Testis (tissue), 2 donors: ENCODE measurements at regions not wholly inside any gene's neighbourhood (a gene's known extent, or its start where the extent isn't known, plus 50 kb on each side); places are given as distances from the start of the nearest gene placed in this dataset.

Experiments used
- POLR2A ChIP-seq: fragments of 450-650 bp; IDR thresholded peaks from one replicate; pipeline ENCODE4 v1.6.1; 2017; ENCODE audit warnings: antibody characterized with exemption, mild to moderate bottlenecking, moderate library complexity
- TF ChIP-seq, protein P1 (sequence below), 3 experiments: fragments of 450-650 bp in 2 of 3; fragments of 200-600 bp in 1 of 3; sonication (generic) in 1 of 3; IDR thresholded peaks; one replicate each; pipeline ENCODE4 v1.5.1; 2016 to 2019; ENCODE audit warnings: antibody characterized with exemption in 3 of 3, mild to moderate bottlenecking in 2 of 3, moderate library complexity in 1 of 3

GRCh38 chr1:232377494-232377770 lies 252.5 kb downstream of the SIPA1L2 start:
- TF ChIP-seq, protein P1, sequence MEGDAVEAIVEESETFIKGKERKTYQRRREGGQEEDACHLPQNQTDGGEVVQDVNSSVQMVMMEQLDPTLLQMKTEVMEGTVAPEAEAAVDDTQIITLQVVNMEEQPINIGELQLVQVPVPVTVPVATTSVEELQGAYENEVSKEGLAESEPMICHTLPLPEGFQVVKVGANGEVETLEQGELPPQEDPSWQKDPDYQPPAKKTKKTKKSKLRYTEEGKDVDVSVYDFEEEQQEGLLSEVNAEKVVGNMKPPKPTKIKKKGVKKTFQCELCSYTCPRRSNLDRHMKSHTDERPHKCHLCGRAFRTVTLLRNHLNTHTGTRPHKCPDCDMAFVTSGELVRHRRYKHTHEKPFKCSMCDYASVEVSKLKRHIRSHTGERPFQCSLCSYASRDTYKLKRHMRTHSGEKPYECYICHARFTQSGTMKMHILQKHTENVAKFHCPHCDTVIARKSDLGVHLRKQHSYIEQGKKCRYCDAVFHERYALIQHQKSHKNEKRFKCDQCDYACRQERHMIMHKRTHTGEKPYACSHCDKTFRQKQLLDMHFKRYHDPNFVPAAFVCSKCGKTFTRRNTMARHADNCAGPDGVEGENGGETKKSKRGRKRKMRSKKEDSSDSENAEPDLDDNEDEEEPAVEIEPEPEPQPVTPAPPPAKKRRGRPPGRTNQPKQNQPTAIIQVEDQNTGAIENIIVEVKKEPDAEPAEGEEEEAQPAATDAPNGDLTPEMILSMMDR (IDR thresholded peaks at IDR 0.05), result no peak
- no peak for TF ChIP-seq POLR2A
